Activated CD4-positive, alpha-beta T cell treated with anti-CD3 and anti-CD28 coated beads, Interleukin-2, amount 50 U/mL, for 1 hour (primary cell): ENCODE measurements at regions not wholly inside any gene's neighbourhood (a gene's known extent, or its start where the extent isn't known, plus 50 kb on each side); places are given as distances from the start of the nearest gene placed in this dataset.
"Not testable (repeated sequence)": the region's sequence is repeated elsewhere in the genome, so short reads cannot be mapped to it uniquely, and the experiment has no call there.

Experiments
- DNase-seq: peaks from one replicate; pipeline ENCODE4 v3.0.0-alpha.2; 2020

DNA sequence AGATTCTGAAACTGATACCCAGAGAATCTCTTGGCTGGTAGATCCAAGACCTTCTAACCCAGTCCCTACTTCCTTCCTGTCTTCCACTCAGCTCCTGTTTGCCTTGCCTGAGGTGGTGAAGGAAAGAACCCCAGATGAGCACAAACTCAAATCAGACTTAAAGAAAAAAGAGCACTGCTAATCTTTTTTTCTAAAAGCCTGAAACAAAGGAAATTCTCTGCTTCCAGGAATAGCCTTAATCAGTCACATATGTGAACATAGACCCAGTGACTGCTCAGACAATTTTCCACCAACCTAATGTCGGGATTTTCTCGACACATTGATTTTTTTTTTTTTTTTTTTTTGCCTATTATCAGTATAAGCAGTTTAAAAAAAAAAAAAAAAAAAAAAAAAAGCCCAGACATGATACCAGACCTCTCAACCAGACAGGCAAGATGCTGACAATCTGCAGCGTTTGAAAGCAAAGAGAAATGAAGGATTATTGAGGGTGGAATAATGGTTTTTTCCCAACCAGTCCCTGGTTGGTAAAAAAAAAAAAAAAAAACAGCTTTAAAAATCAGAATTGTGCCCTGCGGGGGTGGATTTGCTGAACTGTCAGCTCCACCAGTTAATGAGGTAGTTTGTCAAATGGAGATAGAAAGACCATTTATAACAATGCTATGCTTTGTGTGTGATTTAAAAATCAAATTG lies 256.8 kb upstream of the RARB start:
- no peak for DNase-seq

DNA sequence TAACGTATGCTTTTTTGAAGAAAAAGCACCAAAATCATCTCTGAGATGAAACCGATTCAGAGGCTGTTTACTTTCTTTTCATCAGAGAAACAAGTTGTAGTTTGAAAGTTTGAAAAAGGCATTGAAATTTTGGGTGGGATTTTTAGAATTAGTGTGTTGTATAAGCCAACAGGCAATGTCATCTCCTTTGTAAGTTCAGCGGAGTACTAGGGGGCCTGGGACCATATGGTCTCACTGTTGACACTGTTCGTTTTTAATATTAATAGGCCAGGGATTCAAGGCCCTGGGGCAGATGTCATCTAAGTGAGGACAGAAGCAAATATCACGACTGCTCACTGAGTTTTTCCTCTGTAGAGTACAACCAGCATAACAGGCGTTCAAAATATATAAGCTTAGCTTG lies 256.2 kb upstream of the RARB start:
- no peak for DNase-seq

DNA sequence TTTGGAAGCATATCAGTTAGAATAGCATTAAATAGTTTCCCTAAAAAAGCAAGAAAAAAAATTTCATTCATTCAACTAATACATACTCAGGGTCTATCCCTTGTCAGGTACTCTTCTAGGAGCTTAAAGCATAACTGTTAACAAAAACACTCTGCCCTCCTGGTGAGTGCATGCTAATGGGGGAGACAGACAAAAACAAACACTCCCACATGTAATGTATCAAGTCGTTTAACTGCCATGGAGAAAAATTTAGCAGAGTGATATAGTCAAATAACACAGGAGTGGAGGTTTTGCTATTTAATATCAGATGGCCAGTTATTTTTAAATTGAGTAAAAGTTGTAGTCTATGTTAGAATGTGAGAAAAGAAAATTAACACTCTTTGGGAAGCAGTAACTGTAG lies 254.5 kb upstream of the RARB start:
- no peak for DNase-seq

DNA sequence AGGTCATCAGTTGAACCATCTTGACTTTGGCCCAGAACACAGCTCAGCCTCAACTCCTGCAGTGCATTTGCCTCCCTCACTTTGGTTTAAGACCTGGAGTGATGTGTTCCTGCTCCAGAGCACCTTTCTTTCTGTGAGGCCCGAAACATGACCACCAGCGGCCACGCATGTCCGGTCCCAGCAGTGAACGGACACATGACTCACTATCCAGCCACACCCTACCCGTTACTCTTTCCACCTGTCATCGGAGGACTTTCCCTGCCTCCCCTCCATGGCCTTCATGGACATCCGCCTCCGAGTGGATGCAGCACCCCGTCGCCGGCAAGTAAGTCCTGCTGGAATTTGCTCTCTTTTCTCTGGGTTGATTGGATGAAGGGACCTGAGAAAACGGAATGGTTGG lies 253.8 kb upstream of the RARB start:
- no peak for DNase-seq

DNA sequence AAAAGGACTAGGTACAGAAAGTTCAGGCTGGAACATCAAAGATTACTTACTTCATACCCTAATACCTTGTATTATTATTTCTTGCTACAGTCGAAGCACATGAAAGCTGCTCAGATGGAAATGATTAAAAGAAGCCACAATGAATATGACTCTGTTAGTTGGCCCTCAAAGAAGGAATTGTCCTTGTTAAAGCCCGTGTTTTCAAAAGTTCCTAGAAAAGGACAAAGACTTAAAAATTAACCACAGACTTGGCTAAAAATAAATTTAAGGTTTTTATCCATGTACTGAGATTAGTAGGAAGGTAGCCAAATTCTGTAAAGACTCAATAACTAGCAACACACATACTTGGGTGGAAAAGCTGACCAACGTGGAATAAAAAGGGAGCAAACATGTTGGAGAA lies 251.0 kb upstream of the RARB start:
- DNase-seq, result no peak

DNA sequence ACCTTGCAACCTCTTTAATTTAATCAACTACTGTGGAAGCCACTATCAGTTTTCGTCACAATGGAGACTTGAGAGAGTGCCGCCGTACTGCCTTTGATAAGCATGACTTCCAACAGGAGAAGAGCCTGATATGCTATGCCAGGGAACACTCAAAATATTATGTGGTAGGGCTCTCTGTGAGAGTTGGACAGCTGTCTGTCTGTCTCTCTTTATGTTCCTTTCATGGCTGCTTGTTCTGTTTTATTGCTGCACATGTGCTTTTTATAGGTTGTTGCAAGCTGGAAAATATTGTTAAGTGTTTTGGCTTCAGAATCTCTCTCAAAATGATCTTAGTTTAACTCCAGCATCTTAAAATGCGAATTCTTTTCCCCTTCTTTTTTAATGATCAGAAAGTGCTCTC lies 249.4 kb upstream of the RARB start:
- DNase-seq, result no peak

DNA sequence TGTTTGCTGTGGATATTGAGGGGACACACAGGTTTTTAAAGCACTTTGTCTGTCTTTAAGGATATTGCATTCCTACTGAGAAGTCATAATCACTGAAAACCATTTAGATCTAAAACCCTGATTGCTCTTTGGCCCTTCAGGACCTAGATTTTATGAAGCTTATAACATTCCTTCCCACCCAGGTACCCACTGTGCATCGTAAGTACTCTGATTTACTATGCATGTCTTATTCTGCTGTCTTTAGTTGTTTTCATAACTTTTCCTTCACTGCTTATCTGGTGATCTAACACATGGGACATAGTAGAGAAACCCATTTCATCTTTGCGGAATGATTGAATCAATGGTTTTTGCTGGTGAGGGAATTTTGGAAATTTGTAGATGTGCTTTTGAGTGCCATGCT lies 247.0 kb upstream of the RARB start:
- DNase-seq, result no peak

DNA sequence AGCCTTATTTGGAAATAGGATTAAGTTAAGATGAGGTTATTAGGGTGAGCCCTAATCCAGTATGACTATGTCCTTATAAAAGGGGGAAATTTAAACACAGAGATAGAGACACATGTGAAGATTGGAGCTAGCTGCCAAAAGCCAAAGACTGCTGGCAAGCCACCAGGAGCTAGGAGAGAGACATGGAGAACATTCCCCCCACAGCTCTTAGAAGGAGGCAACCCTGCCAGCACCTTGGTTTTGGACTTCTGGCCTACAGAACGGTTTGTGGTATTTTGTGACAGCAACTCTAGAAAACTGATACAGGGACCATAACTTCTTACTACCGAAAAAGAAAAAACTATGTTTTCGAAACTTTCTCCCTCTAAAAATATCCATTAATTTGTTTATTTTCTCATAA lies 245.3 kb upstream of the RARB start:
- DNase-seq, result no peak

DNA sequence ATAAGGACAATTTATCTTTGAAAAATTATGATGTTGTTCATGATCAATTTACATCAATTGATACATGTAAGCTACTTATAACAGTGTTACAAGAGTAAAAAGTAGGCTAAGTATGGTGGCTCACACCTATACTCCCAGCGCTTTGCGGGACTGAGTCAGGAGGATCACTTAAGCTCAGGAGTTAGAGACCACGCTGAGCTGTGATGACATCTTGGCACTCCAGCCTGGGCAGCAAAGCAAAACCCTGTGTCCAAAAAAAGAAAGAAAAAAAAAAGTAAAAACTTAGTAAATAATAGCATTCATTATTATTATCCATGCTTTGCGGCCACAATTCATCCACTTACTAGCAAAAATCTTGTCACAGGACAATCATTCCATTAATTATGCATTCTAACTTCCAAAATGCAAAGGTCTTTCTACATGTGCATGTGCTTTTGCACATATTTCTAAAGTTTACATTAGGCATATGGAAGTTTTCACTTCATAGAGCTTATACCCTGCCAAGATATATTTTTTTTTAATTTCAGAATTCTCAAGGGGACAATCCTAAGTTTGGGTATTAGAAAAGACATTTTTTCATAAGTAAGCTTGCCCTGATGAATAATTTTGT lies 243.3 kb upstream of the RARB start:
- DNase-seq, result no peak

DNA sequence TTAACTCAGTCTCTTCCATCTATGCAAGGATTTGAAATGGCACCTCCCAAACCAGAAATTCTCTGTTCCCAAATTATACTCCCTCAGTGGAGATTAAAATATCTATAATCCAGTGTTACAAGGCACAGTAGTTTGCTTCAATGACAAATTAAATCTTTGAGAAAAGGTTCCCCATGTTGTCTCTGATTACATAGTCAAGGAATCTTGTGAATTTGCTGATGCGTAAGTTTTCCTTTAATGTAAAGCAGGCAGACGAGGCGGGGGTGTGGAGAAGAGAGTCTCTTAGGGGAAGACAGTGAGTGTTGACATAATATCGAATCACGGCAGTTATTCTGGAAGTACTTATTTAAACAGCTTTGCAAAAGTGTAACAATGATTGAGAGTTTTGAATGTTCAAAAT lies 236.4 kb upstream of the RARB start:
- DNase-seq, result no peak

DNA sequence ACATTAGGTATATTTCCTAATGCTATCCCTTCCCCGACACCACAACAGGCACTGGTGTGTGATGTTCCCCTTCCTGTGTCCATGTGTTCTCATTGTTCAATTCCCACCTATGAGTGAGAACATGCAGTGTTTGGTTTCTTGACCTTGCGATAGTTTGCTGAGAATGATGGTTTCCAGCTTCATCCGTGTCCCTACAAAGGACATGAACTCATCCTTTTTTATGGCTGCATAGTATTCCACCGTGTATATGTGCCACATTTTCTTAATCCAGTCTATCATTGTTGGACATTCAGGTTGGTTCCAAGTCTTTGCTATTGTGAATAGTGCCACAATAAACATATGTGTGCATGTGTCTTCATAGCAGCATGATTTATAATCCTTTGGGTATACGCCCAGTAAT lies 228.5 kb upstream of the RARB start:
- DNase-seq, result not testable (repeated sequence)

DNA sequence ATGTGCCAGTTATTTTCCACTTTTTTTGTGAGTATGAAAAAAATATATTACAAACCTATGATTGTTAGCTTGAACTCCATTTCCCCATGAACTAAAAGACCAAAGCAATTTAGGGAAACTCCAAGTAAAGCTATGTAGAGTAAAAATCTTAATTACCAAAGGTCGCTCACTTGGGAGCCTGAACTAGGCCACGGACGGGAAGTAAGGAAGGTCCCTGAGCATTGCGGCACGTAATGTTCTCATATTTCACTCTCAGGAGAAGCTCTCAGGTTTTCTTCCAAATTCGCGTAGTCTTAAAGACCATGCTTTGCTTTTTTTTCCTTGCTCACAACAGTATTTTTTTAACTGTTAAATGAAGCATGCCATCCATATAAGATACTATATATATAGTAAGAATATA lies 215.3 kb upstream of the RARB start:
- DNase-seq, result no peak

DNA sequence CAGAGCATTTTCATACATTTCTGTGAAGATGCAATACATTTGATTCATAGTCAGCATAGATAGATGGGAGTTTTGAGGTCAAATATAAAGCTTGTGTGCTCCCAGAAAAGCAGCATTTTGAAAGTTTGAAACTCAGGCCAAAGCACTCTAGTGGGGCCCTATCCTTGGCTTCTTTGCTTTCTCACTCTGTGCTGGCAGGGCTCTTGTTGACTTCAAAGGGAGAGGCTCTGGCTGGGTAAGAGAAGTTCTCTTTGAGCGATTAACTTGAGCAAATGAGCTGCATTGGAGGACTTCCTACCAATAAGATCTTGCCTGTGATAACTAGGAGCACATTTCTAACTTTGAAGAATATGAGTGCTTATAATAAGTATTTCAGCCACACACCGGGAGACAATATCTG lies 214.0 kb upstream of the RARB start:
- DNase-seq, result no peak

DNA sequence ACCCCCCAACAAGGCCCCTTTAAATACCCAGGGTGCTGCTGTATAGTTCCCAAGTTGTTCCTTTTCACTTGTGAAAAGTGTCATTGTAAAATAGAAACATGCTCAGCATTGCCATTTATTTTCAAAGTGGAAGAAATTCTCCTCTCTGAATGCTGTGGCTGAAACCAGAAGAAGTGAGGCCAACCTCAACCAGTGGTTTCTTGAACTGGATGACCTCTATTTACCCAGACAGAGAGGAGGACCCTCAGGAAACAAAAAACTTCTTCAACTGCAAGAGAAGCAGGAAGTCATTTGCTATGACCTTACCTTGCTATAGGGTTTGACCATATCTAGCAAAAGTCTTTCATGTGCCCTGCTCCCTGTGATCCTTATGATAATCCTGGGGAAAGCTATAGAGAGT lies 209.7 kb upstream of the RARB start:
- DNase-seq, result no peak

DNA sequence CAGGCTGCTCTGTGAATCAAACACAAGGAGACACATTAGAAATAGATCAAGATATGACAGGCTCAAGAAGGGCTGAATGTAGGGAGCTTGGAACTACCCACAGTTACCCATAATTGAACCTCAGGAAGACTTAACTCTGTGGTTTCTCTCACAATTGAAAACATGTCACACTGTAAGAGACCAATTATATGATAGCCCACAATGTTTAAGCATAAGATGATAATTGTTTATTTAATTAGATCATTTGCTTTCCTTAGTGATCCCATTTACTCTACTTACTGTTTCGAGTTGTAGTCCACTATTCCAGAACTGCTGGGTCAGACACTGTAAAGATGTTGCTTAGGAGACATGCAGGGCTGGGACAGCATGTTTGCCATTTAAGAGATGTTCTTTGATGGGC lies 201.3 kb upstream of the RARB start:
- no peak for DNase-seq

DNA sequence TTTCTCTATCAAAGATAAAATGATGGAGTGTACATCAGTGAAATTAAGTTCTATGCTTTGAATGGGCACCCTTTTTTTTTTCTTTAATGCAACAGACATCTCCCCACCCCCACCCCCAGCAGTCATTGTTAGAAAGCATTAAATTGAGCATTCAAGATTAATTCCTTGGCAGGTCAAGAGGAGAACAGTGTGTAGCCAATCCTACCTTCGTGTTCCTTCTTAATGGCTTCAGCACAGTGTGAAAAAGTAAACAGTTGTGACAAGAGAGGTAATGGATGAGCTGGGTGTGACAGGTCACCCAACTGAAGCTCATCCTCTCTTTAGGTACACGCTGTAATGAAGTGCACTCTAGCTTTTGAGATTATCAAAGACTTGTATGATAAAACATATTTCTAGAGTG lies 198.5 kb upstream of the RARB start:
- no peak for DNase-seq

DNA sequence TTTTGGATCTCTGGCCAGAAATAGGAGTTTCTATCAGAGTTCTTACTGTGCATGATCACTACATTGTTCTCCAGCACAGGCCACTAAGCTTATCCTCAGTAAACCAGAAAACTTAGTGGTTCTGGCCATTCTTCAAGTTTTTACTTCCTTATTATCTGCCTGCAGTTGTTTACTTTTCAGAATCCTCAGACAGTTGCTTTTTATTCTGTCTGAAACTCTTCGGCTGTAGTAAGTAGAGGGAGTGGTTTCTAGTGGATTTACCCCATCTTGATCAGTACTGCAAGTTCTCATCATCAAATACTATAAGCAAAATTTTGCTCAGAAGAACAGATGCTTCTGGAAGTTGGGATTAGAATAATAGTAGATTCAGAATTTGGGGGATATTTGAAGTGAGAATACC lies 193.0 kb upstream of the RARB start:
- DNase-seq, result no peak

DNA sequence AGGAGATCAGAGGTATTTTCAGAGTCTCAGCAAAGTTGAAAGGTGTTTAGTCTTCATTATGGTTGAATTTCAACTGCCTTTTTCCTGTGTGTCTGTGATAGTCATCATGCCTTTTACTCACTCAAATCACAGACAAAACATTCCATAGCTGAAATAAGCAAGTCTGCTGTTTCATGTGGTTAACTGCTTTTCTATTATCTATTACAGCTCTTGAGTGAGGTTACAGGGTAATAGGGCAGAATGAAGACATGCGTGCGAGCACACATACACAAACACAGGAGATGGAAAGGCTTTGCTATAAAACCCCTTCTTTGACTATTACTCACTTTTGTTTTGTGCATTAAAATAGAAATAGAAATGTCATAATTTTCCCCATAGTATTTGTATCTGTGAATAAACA lies 192.6 kb upstream of the RARB start:
- DNase-seq, result no peak

DNA sequence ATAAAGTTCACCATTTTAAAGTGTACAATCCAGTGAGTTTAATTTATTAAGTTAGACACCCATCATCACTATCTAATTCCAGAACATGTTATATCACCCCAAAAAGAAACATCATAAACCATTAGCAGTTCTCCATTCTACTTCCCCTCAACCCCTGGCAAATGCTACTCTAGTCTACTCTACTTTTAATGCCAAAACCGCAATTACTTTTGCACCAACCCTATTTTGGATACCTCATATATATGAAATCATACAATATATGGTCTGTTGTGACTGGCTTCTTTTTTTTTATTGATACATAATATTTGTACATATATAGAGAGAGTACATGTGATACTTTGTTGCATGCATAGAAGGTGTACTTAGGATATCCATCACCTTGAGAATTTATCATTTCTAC lies 190.5 kb upstream of the RARB start:
- DNase-seq, result no peak

DNA sequence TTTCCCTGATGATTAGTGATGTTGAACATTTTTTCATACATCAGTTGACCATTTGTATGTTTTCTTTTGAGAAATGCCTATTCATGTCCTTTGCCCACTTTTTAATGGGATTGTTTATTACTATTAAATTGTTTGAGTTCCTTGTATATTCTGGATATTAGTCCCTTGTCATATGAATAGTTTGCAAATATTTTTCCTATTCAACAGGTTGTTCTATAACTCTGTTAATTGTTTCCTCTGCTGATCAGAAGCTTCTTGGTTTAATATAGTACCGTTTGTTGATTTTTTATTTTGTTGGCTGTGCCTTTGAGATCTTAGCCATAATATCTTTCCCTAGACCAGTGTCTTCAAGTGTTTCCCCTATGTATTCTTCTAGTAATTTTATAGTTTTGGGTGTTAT lies 189.0 kb upstream of the RARB start:
- no peak for DNase-seq

DNA sequence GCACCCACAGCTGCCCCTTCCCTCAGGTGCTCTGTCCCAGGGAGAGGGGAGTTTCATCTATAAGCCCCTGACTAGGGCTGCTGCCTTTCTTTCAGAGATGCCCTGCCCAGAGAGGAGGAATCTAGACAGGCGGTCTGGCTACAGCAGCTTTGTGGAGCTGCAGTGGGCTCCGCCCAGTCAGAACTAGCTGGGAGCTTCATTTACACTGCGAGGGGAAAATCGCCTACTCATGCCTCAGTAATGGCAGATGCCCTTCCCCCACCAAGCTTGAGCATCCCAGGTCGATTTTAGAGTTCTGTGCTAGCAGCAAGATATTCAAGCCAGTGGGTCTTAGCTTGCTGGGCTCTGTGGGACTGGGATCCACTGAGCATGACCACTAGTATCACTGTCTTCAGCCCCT lies 181.2 kb upstream of the RARB start:
- no peak for DNase-seq

DNA sequence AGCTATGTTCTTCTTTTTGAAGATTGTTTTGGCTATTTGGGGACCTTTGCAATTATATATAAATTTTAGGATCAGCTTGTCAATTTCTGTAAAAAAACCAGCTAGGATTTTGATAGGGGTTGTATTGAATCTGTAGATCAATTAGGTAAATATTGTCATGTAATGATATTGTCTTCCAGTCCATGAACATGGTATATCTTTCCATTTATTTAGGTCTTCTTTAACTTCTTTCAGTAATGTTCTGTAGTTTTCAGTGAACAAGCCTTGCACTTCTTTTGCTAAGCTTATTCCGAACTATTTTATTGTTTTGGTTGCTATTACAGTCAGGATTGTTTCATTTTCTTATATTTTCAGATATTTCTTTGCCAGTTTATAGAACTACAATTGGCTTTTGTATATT lies 175.8 kb upstream of the RARB start:
- no peak for DNase-seq

DNA sequence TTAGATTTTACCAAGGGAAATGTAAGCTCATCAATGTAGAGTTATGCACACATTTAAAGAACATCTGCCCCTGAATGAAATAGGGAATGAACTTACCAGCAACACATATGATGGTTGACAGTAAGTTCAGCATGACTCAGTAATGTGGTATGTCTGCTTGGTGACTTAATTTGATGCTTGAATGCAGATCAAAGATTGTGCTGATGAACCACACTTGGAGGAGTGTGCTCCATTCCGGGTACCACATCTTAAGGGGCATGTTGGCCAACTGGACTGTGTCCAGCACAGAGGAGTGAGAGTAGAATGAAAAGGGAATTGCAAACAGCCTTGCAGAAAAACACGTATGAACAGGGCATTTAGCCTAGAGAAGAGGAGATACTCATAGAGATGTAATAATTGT lies 171.0 kb upstream of the RARB start:
- DNase-seq, result no peak

DNA sequence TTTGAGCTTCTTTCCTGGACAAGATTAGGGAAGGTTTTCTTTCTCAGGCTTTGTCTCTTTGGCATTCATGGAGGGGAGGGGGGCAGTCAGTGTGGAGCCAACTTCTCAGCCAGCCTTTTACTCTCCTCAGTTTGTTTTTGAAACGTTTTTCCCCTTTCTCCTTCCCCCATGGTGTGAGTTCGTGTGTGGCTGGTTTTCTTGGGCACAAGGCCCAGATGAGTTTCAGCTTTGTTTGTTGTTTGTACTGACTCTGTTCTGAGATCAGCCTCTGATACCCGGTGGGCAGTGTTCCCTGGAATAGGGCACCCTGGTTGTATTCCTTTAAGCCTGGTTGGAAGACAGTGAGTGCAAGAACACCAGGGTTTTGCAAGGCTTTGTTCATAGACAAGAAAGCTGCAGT lies 168.2 kb upstream of the RARB start:
- DNase-seq, result no peak

DNA sequence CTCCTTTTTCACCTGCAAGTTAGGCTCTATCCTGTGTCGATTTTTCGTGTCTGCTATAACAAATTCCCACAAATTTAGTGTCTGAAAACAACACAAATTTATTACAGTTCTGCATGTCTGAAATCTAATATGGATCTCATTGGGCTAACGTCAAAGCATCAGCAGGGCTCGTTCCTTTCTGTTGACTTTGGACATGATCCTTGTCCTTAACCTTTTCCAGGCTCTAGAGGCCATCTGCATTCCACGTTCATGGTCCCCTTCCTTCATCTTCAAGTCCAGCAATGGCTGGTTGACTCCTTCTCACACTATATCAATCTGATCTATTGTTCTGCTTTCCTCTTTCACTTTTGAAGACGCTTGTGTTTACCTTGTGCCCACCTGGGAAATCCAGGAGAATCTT lies 165.7 kb upstream of the RARB start:
- no peak for DNase-seq

DNA sequence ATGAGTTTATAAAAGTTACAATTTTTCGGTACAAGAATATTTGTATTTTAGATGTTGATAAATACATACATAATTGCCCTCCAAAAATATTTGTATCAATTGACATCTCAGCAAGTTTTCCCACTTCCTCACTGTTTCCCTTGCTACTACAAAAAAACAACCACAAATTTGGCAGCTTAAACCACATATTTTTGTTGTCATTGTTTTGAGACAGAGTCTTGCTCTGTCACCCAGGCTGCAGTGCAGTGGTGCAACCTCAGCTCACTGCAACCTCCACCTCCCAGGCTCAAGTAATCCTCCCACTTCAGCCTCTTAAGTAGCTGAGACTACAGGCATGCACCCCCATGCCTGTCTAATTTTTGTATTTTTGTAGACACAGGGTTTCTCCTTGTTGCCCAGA lies 162.8 kb upstream of the RARB start:
- DNase-seq, result no peak
